Amygdala (tissue), 56 donors: ENCODE measurements at regions not wholly inside any gene's neighbourhood (a gene's known extent, or its start where the extent isn't known, plus 50 kb on each side); places are given as distances from the start of the nearest gene placed in this dataset.

ENCODE experiments used
- DNase-seq, 56 donors: peaks; one replicate each; lab custom pipeline; 2025; lab: John Stamatoyannopoulos, UW

GRCh38 chr19:29390742-29391141 is 135.1 kb upstream of the VSTM2B start:
- DNase-seq, result no peak

GRCh38 chr19:29393915-29394460 is 131.8 kb upstream of the VSTM2B start:
- DNase-seq, result no peak

GRCh38 chr19:29395111-29395733 is 130.6 kb upstream of the VSTM2B start:
- DNase-seq, result no peak

GRCh38 chr19:29395734-29396414 is 129.9 kb upstream of the VSTM2B start:
- DNase-seq, result no peak

- no peak for DNase-seq
Measured at GRCh38 chr19:29396925-29397324, 128.9 kb upstream of the VSTM2B start.

- DNase-seq, result no peak
Measured at GRCh38 chr19:29397748-29398147, 128.0 kb upstream of the VSTM2B start.

GRCh38 chr19:29399804-29400203 is 126.0 kb upstream of the VSTM2B start:
- DNase-seq, result no peak

DNA sequence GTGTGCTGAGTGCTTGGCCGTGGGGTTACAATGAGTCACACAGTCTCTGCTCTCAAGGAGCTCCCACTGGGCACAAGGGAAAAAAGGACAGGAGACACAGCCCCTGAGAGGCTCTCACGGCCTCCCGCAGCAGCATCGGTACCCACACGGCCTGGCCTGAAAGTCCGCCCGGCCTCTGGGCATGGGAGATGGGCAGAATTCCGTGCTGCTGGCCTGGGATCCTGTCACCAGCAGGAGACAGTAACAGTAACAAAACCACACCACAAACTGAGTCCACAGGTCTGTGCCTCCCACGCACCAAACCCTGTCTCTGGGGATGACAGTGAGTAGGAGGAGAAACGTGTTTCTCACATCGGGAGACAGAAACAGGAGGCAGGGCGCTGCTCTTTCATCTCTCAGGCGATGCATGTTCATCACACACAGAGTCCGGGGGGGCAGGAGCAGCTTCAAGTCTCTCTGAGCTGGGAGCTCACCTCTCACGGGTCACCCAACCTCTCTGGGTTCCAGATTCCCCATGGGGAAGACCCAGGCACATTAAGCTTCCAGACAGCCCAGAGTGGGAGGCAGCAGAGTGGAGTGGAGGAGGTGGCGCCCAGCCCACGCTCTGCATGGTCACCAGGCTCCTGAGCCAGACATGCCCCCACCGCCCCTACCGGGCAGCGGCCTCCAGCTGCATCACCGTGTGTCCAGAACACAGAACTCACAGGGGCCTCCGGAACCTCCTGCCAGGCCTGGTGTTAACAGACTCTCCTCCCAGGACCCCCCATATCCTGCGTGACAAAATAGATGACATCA is 124.7 kb upstream of the VSTM2B start:
- DNase-seq, result peak in 15 of 56 donors; percentile 9 to 47 (median 27)

- DNase-seq, result no peak
Measured at GRCh38 chr19:29401712-29402421, 123.9 kb upstream of the VSTM2B start.

DNA sequence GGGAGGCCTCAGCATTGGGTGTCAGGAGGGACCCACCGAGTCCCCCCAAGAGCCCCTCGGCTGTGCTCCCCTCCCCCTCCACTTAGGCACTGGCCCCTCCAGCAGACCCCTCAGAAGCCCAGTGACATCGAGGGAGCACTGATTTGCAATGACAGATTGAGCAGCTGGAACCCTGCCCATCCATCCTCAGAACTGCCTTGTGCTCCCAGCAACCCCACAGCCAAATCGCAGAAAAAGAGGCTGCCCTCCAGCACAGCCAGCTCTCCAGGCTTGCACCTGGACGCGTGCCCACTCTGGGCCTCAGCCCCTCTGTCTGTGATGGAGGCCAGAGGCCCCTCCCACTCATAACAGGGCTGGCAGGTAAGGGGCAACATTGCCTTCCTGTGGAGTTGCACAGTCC is 123.2 kb upstream of the VSTM2B start:
- no peak for DNase-seq

GRCh38 chr19:29404015-29404414 is 121.8 kb upstream of the VSTM2B start:
- DNase-seq, result no peak

DNA sequence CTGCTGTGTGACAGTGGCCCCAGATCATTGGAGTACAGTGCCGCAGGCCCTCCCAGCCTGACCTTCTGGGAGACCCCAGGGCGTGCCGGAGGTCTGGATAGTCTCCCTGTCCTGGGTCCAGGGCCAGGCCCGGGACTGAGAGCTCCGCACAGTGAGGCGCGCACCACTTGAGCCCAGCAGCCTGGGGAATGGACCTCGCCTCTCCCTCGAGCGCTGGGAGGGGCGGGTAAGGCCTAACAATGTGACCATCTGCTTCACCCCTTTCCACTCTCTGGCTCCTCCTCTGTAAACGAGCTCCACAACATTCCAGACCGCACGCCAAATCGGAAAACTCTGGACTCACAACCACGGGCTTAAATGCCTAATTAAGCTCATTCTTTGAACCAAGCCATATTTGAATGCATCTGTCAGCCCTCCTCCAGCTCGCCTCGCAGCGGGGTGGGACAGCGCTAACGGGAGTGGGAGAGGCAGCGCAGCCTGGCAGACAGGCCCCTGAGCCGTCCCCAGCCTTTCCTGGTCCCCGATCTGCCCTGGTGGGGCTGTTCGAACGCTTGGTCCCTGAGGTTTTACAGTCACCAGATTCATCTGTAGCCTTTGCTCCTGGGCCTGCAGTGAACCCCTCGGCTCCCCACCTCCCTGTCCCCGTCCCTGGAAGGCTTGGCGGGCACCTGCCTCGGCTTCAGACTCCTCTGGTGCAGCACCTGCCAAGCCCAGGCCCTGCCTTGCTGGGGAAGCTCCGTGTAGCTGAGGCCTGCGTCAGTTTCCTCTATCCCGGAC is 120.7 kb upstream of the VSTM2B start:
- peak in 23 of 56 donors; percentile 12 to 56 (median 33) for DNase-seq

DNA sequence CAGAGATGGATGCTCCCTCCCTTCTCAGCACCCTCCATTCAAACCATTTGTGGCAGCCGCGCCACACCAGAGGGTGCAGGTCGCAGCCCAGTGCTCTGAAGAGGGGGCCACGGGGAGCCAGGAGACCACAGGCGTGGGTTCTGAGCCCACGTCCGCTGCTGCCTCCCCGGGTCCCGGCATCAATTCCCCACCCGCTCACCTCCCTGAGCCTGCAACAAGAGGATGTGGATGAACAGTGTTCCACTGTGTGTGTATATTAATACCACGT is 120.1 kb upstream of the VSTM2B start:
- DNase-seq, result no peak

GRCh38 chr19:29409076-29409862 is 116.5 kb upstream of the VSTM2B start:
- DNase-seq, result no peak

DNA sequence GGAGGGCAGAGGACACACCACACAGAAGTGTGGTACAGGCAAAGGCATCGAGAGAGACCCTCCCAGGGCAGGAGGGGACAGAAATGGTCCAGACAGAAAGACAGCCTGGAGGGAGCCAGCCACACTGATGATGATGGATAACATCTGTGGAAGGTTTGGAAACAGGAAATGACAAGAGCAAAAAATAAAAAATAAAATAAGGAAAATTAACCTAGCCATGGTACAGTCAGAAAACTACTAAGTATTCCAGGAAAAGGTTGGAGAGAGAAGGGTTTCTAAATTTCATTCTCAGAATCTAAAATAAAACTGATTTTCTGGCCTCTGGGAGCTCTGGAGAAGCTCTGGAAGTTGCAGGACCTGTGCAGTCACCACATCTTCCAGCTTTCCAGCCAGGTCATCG is 115.2 kb upstream of the VSTM2B start:
- no peak for DNase-seq

DNA sequence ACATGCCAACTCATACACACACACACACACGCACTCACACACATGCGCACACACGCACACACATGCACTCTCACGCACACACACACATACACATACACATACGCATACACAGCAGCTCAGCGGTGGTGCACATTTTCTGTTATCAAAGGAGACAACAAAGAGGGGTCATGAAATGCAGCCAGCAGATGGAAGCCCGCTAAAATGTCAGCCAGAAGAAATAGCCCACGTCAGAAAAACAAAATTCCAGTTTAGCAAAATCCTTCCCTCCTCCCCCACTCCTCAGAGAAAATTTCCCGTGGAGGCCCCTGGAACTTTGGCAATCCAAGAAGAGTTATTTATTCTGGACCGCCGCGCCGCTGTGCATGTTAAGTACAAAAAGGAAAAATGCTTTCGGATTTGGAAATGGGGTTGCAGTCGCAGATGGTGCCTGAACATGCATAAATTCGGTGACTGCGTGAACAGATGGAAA is 114.6 kb upstream of the VSTM2B start:
- DNase-seq, result peak in 15 of 56 donors; percentile 10 to 49 (median 29)

GRCh38 chr19:29413435-29413834 is 112.4 kb upstream of the VSTM2B start:
- DNase-seq, result no peak

DNA sequence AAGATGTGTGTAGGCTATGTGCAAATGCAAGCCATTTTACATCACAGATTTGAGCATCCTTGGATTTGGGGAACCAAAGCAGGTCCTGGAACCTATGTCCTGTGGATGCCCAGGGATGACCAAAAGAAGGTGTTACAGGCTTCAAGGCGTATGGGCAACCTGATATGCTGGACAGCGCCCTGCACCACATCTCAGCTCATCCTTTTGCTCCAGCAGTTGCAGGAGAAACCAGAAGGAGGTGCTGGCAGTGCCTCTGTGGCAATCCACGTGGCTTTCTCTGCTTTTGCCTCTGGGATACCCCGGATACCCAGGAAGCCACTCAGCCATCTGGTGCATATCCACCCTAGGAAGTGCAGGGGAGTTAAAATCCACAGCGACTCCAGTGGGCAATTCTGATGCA is 110.3 kb upstream of the VSTM2B start:
- DNase-seq, result no peak

DNA sequence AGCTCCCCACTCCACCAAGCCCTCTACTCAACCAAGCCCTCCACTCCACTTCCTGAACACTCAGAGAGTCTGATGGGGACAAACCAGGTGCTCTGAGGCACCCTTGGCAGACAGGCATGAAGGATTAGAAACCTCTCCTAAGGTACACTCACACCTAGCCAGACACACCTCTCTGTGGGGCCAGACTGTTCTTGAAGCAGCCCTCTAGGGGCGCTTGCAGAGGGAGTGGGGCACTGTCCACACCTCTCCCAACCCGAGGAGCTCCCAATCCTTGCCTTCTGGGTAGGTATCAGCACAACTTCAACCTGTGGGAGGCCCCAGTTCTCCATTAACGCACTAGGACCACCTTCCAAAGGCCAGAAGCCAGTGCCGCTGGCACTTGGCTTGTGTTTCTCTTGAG is 108.7 kb upstream of the VSTM2B start:
- DNase-seq, result no peak
